ENCODE measurements at regions not wholly inside any gene's neighbourhood (a gene's known extent, or its start where the extent isn't known, plus 50 kb on each side); places are given as distances from the start of the nearest gene placed in this dataset.
A peak's percentile ranks its signal among the peaks of the same experiment; 100 is the strongest.

DNA sequence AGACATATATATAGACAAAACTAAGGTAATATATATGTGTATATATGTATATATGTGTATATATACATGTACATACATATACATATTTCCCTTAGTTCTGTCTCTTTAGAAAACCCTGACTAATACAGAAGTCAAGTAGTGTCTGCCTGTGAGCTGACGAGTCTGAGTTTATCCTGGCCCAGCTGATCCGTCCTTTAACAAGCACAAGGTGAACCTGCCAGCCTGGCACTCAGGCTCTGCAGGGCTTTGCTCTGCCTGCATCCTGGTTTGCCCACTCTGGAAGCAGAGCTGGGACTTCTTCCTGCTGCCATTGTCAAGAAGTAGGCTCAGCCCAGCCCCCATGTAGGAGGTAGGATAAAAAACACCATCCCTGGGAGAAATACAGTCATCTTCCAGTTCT lies 388.0 kb downstream of the ICE1 start:
- intact Hi-C loops (cut with DNase I): no loop called here
- DNase-seq (ENCODE audit: missing footprints) (no peak), ATAC-seq (peak; percentile 77)

DNA sequence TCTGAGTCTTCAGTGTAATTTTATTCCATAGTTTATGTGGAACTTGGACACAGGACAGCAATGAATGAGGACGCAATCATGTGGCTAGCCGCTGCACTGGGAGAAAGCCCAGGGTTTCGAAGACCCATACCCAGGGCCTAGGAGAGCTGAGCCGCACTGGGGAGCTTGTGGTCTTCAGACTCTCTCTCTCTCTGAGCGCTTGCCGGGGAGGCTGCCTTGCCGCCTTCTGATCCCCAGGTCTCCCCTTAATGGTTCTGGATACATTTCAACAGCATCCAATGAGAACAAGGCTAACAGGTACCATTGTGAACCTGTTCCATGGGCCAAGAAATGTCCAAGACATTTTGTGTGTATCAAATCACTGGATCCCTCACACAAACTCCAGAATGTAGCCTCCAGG lies 383.4 kb downstream of the ICE1 start:
- DNase-seq (ENCODE audit: missing footprints): no peak
- intact Hi-C loops (cut with DNase I): no loop called here
- no peak for ATAC-seq

DNA sequence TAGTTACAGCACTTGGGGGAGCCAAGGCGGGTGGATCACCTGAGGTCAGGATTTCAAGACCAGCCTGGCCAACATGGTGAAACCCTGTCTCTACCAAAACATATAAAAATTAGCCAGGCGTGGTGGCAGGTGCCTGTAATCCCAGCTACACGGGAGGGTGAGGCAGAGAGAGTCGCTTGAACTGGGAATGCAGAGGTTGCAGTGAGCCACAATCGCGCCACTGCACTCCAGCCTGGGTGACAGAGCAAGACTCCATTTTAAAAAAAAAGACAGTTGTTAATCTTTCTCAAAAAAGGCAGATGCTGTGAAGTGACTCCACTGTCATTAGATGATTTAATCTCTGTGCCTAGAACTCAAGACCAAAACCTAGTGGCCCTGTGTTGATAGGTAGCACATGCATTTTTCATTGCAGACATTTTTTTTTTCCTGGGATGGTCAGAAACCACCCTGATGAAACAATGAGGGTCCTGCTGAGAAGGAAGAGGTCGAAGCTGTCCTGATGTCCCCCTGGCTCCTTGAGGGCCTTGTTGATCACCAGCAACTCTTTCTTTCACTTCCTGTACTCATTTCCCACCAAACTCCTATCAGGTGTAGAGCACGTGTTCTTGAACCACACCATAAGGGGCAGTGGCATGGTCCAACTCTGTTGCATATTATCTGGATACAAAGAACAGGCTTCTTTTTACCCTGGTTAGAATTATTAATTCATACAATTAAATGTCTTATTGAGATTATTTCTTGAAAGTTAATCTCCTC lies 382.2 kb downstream of the ICE1 start:
- DNase-seq (ENCODE audit: missing footprints) (no peak), ATAC-seq (no peak)
- intact Hi-C loops (cut with DNase I): no loop called here

DNA sequence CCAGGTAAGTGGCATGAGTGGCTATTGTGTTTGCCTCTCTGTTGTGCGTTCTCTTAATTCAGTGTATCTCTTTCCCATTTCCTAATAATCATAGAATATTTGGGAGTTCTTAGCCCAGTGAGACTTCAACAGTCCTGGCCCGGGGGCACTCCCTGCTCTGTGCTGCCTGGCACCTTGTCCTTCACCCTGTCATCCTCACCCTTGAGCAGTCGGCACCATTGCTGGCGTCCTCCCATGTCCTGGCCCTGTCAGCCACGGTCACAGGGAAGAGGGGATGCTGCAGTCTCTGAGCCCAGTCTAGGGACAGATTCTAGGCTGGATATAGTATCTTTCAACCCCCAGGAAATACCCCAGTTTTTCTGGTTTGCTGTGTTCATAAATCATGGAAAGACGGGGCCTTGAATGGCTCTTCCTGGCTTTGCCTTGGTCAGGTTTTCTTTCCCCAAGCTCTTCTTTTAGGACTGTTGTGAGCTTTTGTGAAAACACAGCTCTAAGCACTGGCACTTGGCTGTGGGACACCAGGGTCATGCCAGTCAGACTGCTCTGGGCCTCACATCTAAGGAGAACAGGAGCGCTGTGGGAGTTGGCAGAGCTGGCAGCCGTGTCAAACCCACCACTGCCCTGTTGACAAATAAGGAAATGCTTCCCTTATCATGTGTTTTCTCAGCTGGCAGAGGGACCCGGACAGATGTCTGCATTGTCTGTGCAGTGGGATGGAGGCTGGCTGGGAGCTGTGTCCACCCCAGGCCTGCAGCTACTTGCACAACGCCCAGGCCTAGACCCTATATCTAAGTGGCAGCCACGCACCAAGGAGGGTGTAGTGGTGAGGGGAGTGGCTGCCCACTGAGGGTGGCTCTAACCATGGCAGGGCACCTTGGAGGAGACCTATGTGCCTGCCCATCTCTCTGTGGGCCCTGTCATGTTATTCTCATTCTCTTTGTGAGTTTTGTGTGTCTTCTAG lies 378.6 kb downstream of the ICE1 start:
- DNase-seq (ENCODE audit: missing footprints): no peak
- intact Hi-C loops (cut with DNase I): no loop called here
- ATAC-seq: peak; percentile 85

DNA sequence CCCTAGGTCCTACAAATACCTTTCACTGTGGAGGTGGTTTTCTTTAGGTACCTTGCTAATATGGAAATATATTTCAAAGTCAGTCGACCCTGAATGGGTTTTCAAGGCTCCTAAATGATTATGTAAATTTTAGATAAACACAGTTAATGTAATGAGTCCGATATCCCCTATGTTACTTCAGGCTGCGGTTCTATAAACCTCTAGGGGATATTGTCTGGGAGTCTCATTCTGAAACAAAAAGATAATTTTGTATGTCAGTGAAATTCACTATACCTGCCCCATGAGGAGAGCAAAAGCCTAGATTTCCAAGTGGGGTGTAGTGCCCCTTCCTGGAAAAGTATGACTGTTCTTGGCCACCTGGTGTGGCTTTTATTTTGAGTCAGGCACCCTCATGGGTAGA lies 377.3 kb downstream of the ICE1 start:
- intact Hi-C loops (cut with DNase I): loop anchor here (5.0 to 10.0 kb wide), 2 partner anchors 158 to 305 kb away; no protein-coding TSS in a partner anchor
- ATAC-seq: no peak
- no peak for DNase-seq (ENCODE audit: missing footprints)

DNA sequence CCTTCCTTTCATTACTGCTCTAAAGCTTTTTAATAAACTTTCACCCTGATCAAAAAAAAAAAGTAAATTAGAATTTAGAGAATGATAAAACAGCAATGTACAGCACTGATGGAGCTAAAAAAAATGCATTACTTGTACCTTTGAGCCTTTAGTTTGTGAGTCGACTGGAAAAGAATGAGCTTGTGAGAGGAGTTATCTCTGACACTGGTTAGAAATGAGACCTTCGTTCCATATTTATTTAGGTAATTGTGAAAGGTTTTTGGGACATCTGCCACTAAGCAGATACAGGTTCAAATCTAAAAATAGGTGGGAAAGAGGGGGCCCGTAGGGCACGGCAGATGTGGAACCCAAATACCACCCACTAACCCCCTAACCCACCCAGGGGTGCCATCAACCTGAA lies 376.8 kb downstream of the ICE1 start:
- intact Hi-C loops (cut with DNase I): loop anchor here (5.0 to 10.0 kb wide), 2 partner anchors 157 to 304 kb away; no protein-coding TSS in a partner anchor
- DNase-seq (ENCODE audit: missing footprints) (no peak), ATAC-seq (no peak)

DNA sequence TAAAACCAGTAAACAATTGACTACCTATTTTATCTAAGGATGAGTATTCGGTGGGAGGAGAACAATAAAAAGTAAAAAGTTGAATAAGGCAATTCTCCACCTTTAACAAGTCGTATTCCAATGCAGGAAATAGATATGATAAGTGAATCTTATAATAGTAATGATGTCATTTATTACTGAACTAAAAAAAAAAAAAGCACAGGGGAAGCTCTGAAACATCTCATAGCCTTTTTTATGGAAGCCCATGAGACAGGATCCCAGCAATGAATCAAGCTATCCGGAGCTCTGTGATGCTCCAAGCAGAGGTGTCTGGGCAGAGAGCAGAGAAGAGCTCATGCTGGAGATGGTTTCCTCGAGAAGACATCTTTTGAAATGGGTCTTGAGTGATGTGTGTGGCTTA lies 376.0 kb downstream of the ICE1 start:
- no peak for DNase-seq (ENCODE audit: missing footprints)
- intact Hi-C loops (cut with DNase I): loop anchor here (5.0 to 10.0 kb wide), 2 partner anchors 156 to 304 kb away; no protein-coding TSS in a partner anchor
- no peak for ATAC-seq

DNA sequence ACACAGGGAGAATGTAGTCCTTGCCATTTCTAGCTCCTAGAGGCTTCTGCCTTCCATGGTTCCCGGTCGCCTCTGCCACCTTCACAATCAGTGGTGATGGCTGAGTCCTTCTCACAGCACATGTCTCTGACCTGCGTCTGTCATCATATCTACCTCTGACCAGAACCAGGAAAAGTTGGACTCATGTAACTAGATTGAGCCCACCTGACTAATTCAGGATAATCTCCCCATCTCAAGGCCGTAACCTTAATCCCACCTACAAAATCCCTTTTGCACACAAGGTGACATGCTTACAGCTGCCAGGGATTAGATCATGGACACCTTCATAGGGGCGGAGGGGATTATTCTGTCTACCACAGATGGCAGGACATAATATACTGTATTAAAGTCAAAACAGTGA lies 375.6 kb downstream of the ICE1 start:
- no peak for ATAC-seq
- intact Hi-C loops (cut with DNase I): loop anchor here (5.0 to 10.0 kb wide), 2 partner anchors 156 to 303 kb away; no protein-coding TSS in a partner anchor
- no peak for DNase-seq (ENCODE audit: missing footprints)

DNA sequence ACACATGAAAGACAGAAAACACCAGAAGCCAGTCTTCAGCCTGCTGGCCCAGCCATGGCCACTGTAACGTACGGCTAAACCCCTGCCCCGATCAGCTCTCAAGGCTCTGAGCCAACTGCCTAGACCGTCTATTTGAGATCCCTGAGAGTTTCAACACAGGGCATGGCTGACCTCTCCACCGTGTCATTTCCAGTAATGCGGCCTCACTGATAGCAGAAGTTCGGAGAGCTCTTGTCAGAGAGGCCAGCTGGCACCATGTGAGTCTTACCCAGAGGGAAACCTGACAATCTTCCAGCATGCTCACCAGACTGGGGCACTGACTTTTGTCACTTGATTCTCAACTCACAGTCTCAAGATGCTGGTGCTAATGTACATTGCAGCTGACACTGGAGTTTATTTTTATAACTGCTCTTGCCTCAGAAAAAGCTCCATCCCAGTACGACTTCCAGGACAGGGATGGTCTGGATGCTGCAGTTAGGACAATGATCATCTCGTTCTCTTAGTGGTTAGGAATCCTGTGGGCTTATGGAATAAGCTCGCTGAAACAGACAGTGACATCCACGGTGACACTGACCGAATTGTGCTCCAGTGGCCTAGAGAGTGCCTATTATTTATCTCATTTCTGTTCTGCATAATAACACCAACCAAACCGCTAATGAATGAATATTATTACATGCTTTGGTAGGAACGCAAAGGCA lies 372.7 kb downstream of the ICE1 start:
- peak; percentile 97 for ATAC-seq
- DNase-seq (ENCODE audit: missing footprints): peak; percentile 72
- intact Hi-C loops (cut with DNase I): loop anchor here (5.0 to 10.0 kb wide), 2 partner anchors 153 to 300 kb away; no protein-coding TSS in a partner anchor

DNA sequence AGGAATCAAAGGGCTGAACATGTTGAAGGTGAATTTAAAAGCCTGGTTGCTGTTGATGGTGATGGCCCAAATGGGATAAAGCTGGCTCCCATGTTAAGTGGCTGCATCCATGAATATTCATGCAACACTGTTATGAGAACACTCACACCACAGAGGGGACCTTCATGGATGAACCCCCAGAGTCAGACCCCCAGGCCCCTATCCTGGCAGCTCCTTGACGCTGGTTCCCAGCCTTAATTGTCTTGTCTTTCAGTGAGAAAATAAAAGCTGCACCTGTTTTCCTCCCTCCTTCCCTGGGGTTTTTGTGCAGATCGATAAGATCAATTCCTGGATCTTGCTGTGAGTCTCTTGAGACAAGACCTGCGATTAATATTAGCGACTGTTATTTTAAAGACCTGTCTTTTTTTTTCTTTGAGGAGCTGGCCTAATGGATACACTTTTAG lies 371.7 kb downstream of the ICE1 start:
- intact Hi-C loops (cut with DNase I): loop anchor here (10.0 kb wide), 1 partner anchor 299 kb away; no protein-coding TSS in a partner anchor
- ATAC-seq (no peak), DNase-seq (ENCODE audit: missing footprints) (no peak)

DNA sequence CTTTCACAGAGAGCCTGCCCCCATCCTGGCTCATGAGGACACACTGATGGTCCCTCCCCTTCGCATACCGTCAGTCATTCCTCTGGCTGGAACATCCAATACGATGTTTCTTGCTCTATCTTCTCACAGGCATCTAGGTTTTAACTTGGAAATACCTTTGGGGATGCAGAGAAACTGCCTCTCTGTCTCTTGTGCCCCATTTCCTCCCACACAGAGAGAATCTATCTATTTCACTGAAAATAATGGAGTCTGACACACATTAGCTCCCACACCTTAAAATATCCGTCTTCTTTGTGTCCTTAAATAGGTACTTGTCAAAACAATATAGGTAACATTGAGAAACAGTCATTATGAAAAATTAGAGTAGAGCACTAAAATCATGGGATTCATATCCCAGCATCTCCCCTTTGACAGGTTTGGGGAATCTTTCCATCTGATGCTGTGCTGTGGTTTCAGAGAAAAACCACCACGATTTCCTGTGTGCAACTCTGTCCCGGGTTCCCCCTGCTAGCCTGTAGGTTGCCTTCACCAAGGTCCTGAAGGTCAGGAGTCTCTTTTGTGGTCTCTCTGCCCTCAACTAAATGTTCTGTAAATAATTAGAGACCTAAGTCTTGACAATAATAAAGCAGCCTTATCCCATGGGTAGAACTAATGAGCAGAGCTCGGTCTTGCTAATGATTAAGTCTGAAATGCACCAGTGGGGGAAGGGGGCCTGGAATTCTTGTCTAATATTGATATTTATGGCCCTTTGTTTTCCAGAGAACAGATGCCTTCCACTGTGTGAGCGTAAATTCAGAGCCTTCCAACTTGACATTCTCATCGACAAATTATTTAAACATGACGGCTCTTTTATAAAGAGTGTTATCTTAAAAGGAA lies 371.0 kb downstream of the ICE1 start:
- ATAC-seq: no peak
- DNase-seq (ENCODE audit: missing footprints): no peak
- intact Hi-C loops (cut with DNase I): loop anchor here (10.0 kb wide), 1 partner anchor 299 kb away; no protein-coding TSS in a partner anchor

DNA sequence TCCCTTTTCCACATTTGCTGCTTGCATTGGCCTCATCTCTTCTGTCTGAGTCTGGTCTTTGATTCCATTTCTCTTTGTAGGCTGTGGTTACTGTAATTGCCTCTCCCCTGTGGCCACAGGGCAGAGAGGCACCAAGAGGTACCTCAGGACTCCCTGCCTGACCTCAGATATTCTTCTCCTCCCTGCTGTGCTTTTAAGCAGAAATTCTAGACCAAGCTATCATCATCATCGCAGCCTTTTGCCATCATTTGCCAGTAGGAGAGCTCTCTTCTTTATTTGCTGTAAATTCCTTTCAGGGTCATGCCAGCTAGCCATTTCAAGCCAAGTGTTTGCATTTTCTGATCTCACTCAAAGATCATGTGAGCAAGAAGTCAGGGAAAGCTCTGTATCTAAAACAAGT lies 369.6 kb downstream of the ICE1 start:
- intact Hi-C loops (cut with DNase I): loop anchor here (10.0 kb wide), 1 partner anchor 297 kb away; no protein-coding TSS in a partner anchor
- ATAC-seq: no peak
- DNase-seq (ENCODE audit: missing footprints): no peak

DNA sequence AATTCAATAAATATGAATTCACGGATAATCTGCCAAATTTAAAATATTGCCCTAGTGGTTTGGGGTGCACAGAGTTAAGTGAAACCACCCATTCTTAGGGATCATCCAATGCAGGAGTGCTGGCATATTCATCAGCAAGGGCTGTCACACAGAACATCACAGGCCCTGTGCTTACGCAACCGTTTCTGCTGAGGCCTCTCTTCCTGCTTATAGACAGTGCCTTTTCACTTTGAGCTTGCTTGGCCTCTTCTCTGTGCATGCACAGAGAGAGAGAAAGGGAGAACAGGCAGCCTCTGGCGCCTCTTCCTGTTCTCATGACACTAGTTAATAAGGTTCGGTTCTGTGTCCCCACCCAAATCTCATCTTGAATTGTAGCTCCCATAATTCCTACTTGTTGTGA lies 366.3 kb downstream of the ICE1 start:
- intact Hi-C loops (cut with DNase I): no loop called here
- no peak for ATAC-seq

DNA sequence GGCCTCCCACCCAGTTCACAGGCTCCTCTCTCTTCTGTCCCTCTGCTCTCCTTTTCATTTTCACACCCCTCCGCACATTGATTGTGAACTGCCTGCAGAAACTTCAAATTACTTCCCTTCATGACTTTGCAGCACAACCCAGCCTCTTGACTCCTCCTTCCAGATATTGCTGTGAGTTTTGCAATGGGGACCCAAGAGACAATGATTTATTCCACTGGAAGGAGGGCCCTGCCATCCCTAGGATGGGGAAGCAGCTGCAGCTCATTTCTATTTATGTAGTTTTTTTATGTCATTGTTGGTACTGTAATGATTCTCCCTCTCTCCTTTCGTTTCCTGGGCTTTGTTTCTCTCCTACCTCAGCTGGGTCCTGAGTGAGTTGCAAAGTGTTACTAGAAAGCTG lies 364.9 kb downstream of the ICE1 start:
- ATAC-seq (peak; percentile 60), DNase-seq (ENCODE audit: missing footprints) (no peak)
- intact Hi-C loops (cut with DNase I): no loop called here

More for the DNA sequence above, 366.3 kb downstream of the ICE1 start:
- no peak for DNase-seq (ENCODE audit: missing footprints)

DNA sequence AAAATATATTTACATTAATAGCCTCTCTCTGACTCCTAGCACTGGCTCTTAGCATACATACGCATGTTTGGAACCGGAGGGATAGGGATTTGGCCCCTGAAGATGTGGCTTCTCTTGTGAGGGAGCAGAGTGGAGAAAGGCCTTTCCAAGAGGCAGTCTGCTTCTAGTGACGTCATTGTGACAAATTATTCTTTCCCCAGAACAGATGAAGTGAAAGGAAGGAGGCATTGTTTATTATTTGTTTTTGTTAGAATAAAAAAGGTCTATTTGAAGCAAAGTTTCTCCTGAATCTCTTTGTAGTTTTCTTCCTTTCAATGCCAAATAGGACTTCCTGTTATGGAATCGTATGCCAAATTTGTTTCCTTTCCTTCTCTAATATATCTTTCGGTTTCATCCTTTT lies 361.6 kb downstream of the ICE1 start:
- intact Hi-C loops (cut with DNase I): no loop called here
- DNase-seq (ENCODE audit: missing footprints) (no peak), ATAC-seq (no peak)

DNA sequence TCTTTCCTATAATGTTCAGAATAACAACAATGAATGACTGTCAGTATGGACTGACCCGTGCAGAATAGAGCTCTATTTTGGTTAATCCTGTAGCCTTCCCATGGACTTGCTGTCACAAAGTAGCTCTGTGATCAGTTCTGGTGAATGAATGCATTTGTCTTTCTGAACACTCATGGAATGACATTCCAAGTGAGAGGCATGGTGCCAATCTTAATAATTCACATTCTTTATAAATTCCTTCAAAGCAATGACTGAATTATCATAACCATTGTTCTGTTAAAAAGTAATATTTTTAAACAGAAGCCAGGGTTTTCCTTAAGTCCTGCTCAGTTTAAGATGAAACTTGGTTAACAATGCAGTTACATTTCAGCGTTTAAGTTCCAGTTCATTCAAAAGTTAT lies 360.5 kb downstream of the ICE1 start:
- ATAC-seq: no peak
- DNase-seq (ENCODE audit: missing footprints): no peak
- intact Hi-C loops (cut with DNase I): no loop called here

DNA sequence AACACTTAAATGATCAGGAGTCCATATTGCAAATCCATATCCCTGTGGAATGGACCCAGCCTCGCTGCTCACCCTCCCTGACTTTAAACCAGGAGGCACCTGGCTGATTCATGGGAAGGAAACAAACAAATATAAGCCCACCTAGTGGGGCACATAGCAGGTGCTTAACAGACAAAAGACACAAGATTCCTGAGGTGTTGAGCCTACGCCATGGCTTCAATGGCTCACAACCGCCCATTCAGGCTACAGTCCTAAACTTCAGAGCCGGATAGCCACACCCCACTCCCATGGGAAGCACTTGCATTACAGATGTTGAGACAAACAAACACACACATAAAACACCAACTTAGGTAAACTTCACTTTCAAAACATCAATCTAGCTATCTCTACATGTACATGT lies 359.9 kb downstream of the ICE1 start:
- intact Hi-C loops (cut with DNase I): no loop called here
- ATAC-seq (no peak), DNase-seq (ENCODE audit: missing footprints) (no peak)

DNA sequence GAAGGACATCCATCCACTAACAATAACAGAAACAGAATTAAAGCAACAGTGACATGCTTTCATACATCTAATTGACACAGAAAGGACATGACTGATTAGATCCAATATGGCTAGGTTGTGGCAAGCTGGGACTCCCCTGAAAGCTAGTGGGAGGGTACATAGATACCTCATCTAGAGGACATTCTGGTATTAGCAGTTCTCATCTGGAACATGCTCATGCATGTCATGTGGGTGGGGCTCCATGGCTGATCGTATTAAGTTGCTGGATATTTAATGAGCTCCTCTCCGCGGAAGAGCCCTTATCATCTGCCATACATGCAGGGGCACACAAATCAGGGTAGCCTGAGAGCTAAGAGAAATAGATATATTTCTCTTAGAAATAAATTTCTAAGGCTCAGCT lies 358.9 kb downstream of the ICE1 start:
- ATAC-seq (no peak), DNase-seq (ENCODE audit: missing footprints) (no peak)
- intact Hi-C loops (cut with DNase I): no loop called here

Data from Right ventricle myocardium inferior (tissue), 1 donor.